ENCODE measurements at regions not wholly inside any gene's neighbourhood (a gene's known extent, or its start where the extent isn't known, plus 50 kb on each side); places are given as distances from the start of the nearest gene placed in this dataset.
A peak's percentile ranks its signal among the peaks of the same experiment; 100 is the strongest.

DNA sequence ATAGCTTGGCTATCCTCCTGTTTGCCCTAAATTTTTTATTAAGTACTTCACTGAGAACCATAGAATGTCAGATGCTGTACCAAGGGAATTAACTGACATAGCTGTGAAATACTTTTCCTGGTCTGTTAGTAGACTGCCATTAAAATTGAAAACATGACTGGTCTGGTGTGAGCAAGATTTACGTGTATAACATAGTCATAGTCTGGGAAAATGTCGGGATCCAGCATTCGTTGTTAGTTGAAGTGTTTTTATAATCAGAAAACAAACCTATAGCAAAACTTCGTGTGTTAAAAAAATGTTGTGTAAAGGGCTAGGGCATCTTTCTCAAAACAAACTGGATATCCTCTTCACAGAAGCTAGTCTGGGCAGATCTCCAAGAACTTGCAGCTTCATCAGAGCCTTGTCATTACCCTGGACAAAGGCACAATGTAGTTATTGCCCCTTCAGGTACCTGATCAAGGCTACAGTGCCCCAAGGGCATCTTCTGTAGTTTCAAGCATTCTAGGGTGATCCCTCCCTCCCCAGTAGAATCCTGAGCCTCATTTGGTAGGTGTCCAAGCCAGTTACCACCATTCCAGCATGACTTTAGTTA is 454.2 kb upstream of the SGCD start:
- DNase-seq = peak in 1 of 2 experiments; percentile 42

DNA sequence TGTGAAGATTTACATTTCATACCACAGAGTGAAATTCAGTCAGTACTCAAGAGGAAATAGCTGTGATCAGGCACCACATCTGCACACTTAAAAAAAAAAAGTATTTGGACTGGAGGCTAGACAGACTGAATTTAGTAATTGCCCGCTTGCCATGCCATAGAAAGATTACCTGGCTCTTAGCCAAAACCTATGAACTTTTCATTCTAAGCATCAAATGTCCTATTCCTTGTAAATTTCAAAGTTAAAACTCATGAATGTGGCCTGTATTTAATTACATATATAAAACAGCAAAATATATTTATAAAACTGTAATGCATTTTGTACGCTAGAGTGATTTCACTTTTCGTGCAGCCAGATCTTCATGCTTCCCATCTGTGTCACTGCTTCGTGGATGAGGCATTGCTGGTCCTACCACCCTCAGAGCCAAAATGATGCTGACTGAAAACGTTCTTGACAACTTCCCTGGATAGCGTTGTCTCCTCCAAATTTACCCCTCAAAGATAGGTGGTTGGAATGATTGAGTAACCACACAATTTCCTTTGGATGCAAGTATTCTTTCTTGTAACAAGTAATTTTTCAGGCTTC is 447.9 kb upstream of the SGCD start:
- DNase-seq = peak in 1 of 2 experiments; percentile 19

DNA sequence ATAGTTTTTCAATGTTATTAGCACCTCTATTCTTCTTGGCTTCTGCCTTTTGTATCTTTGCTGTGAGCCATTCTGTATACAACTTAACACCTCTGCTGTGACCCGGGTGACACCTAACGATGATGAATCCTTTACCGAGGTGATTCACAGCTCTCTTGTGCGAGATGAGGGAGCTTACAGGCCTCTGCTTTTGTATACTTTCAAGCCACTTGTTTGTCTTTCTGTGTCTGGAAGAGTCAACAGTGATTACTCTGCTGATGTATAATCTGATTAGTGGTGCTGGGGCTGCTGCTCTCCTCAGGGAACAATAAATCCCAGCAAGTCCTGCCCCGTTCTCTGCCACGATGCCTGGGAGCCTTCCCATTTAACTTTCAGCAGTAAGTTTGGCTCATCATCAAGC is 442.9 kb upstream of the SGCD start:
- no peak for DNase-seq

DNA sequence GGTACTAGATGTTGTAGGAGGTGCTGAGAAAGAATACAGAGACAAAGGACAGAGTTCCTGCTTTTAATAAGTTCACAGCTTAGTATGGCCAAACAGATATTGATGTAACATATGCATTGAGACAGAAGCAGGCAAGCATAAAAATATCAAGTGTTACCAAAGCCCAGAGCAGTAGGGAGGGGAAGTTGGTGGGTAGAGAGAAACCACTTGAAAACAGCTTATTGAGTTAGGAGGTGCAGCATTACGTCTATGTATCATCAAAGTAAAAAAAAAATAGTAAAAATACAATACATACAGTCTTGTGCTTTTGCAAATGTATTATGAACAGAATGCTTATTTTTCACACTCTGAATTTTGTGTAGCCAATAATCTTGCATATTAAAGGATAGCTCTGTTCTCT is 441.8 kb upstream of the SGCD start:
- DNase-seq = no peak

DNA sequence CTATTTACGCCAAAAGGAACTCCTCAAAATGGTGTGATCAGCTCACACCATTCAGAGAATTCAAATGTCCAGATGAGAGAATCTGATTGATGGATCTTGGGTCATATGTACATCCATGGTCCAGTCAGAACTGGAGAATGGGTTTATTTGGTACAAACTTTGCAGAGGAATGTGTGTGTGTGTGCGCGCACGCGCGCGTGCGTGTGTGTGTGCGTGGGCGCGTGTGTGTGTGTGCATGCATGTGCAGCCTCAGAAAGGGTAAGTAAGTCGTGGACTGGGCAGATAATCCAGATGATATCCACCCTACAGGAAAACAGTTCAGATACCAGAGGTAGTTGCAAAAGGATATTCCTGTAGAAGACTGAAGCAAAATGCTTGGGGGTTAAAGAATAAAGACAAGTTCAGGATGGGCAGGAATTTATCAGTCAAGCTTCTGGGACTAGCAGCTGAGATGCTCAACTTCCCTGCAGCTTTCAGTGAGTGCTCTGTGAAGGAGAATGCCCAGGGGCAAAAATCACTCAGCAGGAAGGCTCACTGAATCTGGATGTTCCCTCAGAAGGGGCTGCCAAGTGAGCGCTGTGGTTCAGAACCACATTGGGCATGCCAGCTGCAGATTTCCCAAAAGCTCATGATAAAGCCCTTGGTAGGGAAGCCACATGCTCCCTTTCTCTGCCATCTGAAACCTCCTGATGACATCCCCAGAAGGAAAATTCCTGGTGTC is 440.5 kb upstream of the SGCD start:
- DNase-seq = peak in 1 of 2 experiments; percentile 17

DNA sequence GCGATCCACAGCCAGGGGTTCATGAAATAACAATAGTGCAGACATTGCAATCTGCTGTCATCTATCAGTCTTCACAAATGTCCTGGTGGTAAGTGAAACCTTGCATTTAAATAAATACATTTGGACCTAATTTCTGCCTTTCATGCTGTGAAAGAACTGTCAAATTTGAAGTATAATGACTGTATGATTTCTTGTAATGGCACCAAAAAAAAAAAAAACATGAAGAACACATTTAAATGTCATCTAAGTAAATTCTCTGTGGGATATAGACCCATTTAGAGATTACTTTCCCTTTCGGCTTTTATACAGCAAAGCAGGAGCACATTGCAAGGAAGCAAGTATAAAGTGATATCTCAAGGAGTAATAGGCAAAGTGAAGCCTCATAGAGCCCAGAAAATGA is 431.5 kb upstream of the SGCD start:
- no peak for DNase-seq

DNA sequence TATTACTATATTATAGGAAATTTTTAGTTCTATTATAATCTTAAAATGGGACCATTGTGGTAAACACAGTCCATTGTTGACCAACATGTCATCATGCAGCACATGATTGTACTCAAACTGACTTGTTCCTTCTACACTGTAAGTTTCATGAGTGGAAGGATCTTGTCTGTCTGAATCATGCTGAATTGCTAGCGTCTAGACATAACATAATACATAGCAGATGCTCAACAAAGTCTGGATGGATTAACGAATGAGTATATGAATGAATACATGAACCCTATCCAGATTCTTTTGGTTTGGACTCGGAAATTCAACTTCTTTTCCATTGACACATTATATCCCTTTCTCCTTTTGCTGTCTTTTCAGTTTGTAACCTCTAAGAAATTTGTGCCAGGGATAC is 429.2 kb upstream of the SGCD start:
- DNase-seq = no peak

DNA sequence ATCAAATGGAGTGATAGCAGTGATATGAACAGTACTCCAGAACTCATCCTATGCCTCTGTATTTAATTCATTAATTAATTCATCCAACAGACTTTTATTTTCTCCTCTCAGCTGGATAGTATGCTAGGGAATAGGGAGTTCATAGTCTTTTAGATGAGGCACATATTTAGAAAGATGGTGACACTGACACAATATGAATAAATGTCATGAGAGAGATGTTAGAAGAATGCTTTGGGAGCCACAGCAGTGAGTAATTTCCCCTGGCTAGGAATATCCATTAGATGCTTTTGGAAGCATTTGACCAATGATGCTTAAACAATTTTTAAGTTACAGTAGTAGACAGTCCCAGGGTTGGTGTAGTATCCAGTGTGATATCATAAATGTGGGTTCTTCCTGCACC is 428.7 kb upstream of the SGCD start:
- no peak for DNase-seq

DNA sequence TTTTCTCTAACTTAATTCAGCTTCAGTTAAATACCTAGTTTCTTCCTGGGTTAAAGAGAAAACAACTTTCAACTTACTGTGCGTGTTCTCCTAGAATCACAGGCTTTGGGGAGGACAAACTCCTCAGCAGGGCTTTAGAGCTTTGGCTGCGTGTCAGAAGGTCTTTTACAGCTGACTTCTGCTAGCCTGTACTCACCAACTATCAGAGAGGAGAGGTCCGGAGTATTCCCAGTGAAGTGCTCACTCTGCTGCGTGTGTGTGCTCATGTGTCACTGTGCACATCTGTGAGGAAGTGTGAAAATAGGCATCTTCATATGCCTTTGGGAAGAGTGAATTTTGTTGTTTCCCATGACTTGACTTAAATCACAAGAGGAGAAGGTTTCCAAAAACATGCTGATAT is 423.2 kb upstream of the SGCD start:
- no peak for DNase-seq

DNA sequence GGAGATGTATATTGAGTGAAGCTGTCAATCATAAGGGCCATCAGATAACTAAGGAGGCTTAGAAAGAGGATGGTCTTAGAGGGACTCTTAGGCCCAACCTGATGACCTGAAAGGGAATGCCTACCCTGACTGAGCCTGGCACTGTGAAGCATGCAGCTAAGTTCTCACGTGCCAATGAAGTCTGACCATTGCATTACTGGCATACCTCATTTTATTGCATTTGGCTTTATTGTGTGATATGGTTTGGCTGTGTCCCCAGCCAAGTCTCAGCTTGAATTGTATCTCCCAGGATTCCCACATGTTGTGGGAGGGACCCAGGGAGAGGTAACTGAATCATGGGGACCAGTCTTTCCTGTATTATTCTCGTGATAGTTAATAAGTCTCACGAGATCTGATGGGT is 421.6 kb upstream of the SGCD start:
- DNase-seq = no peak

DNA sequence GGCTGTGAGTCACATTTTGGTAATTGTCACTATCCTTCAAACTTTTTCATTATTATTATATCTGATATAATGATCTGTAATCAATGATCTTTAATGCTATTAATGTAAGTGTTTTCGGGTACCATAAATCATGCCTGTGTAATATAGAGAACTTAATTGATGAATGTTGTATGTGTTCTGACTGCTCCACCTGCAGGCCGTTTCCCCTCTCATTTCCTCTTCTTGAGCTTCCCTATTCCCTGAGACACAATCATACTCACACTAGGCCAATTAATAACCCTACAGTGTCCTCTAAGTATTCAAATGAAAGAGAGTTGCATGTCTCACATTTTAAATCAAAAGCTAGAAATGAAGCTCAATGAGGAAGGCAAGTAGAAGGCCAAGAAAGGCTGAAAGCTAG is 420.9 kb upstream of the SGCD start:
- DNase-seq = no peak

DNA sequence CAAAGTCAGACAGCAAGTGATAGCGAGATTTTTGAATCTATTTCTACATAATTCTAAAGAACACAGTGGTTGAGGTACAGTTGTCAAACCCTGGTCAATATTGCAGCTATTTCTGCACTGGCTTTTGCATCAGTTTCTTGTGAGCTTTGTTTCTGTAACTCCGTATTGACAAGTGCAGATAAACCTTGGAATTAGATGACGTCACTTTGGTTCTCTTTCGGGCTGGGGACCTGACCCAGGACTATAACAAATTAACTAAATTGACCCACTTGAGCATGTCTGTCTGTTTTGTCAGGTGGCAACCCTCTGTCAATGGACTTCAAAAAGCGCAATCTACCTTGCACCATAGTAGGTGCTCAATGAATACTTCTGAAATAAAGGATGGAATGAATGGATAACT is 418.4 kb upstream of the SGCD start:
- no peak for DNase-seq

DNA sequence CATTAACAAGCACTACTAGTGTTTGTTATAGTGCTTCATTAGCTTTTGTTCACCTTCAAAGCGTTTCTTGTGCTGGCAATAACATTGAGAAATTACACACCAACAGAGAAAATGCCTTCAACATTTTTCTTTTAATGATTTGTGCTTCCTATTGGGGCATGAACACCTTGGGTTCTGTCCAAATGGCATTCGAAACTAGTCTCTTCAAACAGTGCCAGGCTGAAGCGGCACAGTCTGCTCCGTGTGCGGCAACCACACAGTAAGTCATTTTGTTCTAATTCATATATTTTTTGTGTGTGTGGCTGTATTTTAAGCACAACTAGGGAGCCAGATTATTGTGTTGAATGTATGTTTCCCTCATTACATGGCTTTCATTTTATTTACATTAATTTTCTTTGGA is 414.7 kb upstream of the SGCD start:
- peak; percentile 41 to 49 for DNase-seq

DNA sequence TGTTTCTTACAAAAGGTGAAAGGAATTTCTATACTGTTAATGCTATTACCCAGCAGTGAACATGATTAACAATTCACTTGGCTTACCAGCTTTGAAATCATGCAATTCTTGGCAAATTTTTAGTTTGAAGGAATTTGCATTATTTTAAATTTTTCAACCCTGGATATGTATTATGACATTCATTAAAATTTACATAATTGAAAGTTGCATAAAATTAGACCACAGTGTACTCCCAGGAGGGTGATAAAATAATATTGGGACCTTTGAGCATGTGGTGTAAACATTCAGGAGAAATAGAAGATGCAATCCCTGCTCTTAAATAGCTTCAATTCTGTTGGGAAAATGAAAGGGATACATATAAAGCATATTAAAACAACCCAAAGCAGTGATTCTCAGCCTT is 412.2 kb upstream of the SGCD start:
- no peak for DNase-seq

DNA sequence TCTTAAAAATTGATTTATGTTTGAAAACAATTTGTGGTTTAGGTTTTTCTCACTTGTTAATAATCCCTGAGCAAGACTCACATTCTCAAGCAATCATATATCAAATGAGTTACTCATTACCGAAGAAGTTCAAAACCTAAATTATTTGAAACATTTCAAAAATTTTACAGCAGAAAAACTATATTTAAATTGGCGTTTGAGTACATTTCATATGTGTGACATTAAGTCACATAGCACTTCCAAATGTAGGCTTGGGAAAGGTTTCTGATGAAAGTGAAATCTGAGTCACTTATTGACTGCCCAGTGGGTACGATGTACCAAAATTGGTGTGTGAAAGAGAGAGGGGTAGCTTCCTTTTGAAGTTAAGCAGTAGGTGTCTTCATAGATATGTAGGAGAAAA is 411.4 kb upstream of the SGCD start:
- DNase-seq = no peak

DNA sequence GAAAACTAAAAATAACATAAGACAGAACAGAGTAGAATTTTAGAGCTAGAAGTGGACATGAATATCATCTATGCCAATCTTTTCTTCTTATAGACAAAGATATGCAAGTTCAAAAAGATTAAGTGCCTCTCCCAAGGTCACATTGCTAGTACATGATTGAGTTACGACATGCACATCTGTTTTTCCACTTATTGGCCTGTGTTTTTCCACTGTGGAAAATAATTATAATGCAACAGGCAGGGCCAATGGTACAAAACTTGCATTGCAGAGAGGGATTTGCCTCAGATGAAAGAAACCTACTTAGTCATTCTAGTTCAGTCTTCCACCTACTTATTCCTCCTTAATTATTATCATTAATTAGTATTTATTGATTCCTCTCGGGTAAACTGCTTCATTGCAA is 407.8 kb upstream of the SGCD start:
- DNase-seq = no peak

DNA sequence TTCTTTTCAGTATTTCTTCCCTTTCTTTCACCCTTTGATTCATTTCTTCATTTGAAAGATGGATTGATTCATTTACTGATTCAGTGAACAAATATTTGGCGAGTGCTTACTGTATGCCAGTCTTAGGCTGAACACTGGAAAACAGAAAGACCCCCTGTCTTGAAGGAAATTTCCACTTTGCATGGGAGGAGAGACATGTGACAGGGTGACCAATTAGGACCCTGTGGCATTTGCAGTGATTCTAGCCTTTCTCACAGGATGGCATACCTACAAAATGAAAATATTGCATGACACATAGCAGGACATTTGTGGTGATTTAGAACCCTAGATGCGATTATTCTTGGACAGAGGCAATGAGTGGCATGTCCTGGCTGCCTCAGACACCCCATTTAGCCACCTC is 407.2 kb upstream of the SGCD start:
- DNase-seq = no peak

DNA sequence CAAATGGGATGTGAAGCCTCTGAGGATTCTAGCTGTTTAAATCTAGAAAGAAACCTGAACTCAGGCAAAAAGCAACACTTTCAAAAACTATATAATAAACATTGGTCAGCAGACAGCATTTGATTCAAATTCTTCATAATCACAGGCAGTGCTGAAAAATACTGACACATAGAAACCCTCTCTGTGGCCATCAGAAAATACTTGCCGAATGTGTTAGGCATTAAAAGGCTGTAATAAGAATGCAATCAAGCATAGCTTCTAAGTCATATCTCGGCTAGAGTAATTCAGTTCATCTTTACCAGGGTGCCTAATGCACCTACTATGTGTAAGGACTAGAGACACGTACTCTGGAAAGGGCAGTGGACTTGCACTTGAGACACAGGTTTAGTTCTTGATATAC is 405.3 kb upstream of the SGCD start:
- DNase-seq = no peak

DNA sequence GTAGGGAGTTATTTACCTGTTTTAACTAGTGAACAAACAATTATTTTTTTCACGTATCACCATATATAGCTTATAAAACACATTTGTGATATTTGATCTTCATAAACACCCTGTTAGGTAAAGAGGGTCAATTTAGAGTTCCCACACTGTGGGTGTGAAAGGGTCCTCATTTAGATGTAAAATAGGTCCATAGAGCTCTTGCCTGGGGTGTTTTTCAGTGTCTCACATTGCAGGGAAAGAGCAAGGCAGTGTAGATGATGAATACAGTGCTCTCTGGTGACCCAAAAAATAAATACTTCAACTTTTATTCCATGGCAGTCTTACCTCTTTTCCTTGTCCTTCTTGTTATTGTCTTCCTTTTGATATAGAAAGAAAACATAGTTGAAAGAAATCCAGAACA is 403.2 kb upstream of the SGCD start:
- no peak for DNase-seq

DNA sequence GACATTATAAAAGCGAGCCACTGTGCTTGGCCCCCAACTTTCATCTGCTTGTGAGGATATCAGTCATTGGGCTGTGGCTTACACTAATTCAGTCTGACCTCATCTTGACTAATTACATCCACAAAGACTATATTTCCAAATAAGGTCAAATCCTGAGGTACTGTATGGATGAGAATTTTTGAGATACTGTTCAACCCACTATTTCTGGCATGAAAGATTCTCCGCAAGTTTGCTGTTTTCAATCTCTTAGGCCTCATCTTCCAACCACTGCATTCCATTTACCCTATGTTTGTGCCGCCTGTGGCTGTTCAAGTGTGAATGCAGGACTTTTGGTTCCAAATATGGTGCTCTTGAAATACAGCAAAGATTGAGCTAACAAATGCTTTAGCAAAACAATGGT is 400.9 kb upstream of the SGCD start:
- DNase-seq = no peak

DNA sequence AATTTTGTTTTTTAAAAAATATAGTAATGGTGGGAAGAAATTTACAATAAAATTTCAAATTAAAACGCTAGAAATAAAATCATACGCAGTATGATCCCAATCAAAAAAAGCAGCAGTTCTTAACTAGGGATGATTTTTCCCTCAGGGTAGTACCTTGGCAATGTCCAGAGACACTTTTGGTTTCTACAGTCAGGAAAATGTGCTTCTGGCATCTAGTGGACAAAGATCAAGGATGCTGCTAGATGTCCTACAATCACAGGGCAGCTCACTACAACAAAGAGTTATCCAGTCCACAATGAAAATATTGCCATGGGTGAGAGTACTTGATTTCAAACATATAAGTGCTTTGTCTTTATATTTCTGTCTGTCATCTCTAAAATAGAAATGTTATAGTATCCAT is 400.2 kb upstream of the SGCD start:
- DNase-seq = no peak

DNA sequence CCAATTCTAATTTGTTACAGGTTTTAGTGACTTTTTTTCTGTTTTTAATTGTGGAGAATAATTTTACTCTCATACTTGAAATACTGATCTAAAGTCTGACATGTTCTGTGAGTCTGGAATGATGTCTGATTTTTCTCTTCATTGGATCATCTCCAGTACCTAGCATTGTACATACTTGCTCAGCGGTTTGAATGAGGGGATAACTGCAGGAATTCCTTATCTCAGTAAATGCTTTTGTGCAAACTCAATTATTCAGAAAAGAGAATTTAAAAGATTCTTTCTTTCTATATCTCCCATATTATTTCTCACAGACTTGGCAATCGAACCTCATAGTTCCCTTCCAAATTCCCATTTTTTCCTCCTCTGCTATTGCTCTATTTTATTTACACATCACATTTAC is 397.9 kb upstream of the SGCD start:
- DNase-seq = no peak

DNA sequence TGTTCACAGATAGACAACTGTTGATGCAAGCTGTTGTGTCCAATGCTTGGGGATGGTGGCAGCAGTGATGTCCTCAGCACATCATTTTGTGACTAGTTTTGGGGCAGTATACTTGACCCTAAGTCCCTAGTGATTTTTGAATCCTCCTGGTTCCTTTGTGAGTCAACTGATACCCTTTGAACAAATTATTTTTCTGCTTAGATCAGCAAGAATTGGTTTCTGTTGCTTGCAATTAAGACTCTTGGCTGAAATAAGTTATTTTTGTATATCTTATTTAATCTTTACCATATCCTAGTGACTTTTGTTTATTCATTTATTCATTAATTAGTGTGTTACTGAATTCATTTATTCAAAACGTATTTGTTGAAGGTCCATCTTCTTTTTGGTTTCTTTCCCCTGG is 392.0 kb upstream of the SGCD start:
- no peak for DNase-seq

DNA sequence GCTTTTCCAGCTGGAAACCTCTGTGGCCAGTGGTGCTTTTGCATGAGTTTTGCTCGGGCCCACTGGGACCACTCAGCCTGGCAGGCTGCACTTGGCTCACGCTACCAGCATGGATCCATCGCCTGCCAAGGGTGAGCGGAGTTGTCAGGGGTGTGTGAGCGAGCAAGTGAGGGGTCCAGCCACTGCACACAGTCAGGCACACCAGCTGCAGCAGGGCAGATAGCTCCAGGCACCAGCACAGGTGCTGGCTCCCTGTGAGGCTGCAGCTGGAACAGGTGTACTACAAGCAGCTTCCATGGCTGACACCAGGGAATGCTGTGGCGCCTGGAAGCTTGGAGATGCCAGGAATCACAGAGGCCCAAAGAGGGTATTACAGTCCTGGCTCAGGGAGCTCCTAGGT is 391.2 kb upstream of the SGCD start:
- no peak for DNase-seq
